Mucosa of rectum (tissue), 2 donors: ENCODE measurements at regions not wholly inside any gene's neighbourhood (a gene's known extent, or its start where the extent isn't known, plus 50 kb on each side); places are given as distances from the start of the nearest gene placed in this dataset.

ENCODE experiments used
- H3K27ac ChIP-seq, 2 donors: one replicate each; pipeline ENCODE4 v1.7.0; 2013; ENCODE audit warnings: inconsistent platforms in 2 of 2, low read depth in 2 of 2, low read length in 2 of 2
- H3K27me3 ChIP-seq, 2 donors: one replicate each; pipeline ENCODE4 v1.7.0; 2013; ENCODE audit warnings: low read length in 2 of 2; ENCODE audit not compliant: control insufficient read depth in 2 of 2, insufficient read depth in 2 of 2
- H3K36me3 ChIP-seq, 2 donors: one replicate each; pipeline ENCODE4 v1.7.0; 2013; ENCODE audit warnings: low read length in 2 of 2; ENCODE audit not compliant: control insufficient read depth in 2 of 2, insufficient read depth in 2 of 2
- H3K4me1 ChIP-seq, 2 donors: one replicate each; pipeline ENCODE4 v1.7.0; 2013; ENCODE audit warnings: low read length in 2 of 2, mild to moderate bottlenecking in 1 of 2; ENCODE audit not compliant: control insufficient read depth in 2 of 2, insufficient read depth in 2 of 2
- H3K4me3 ChIP-seq, 2 donors: one replicate each; pipeline ENCODE4 v1.7.0; 2013; ENCODE audit warnings: low read length in 2 of 2
- H3K9ac ChIP-seq, 2 donors: one replicate each; pipeline ENCODE4 v1.7.0; 2013; ENCODE audit warnings: low read length in 2 of 2, low read depth in 1 of 2, mild to moderate bottlenecking in 1 of 2
- H3K9me3 ChIP-seq, 2 donors: one replicate each; pipeline ENCODE4 v1.7.0; 2013; ENCODE audit warnings: low read length in 2 of 2; ENCODE audit not compliant: control insufficient read depth in 2 of 2
- donor health status: healthy.
- donor health status: Normal muscosa, but diverticular disease.

- H3K9me3 ChIP-seq = no peaks in the 10 kb centered on the region
- no peak overlapping the region for H3K27ac ChIP-seq
- no peak overlapping the region for H3K9ac ChIP-seq
- no peaks in the 10 kb centered on the region for H3K36me3 ChIP-seq
- no peak overlapping the region for H3K4me3 ChIP-seq
- no peaks in the 10 kb centered on the region for H3K27me3 ChIP-seq
- H3K4me1 ChIP-seq = no peaks in the 10 kb centered on the region
Observed at GRCh38 chr5:156182174-156182967, 144.6 kb upstream of the SGCD start.

GRCh38 chr5:156186760-156187159, 140.2 kb upstream of the SGCD start:
- Histone ChIP-seq H3K27me3 (no peaks in the 10 kb centered on the region), H3K9ac (no peak overlapping the region), H3K9me3 (no peaks in the 10 kb centered on the region), H3K27ac (no peak overlapping the region), H3K4me1 (no peaks in the 10 kb centered on the region), H3K36me3 (no peaks in the 10 kb centered on the region), H3K4me3 (no peak overlapping the region)

- no peaks in the 10 kb centered on the region for H3K9me3 ChIP-seq
- no peaks in the 10 kb centered on the region for H3K27me3 ChIP-seq
- no peak overlapping the region for H3K9ac ChIP-seq
- no peak overlapping the region for H3K4me3 ChIP-seq
- H3K4me1 ChIP-seq = no peaks in the 10 kb centered on the region
- no peak overlapping the region for H3K27ac ChIP-seq
- H3K36me3 ChIP-seq = no peaks in the 10 kb centered on the region
Observed at GRCh38 chr5:156188016-156188415, 138.9 kb upstream of the SGCD start.

- Histone ChIP-seq H3K9ac (no peak overlapping the region), H3K4me1 (no peaks in the 10 kb centered on the region), H3K36me3 (no peaks in the 10 kb centered on the region), H3K27me3 (no peaks in the 10 kb centered on the region), H3K27ac (no peak overlapping the region), H3K9me3 (no peaks in the 10 kb centered on the region), H3K4me3 (no peak overlapping the region)
Observed at GRCh38 chr5:156189628-156190027, 137.3 kb upstream of the SGCD start.

- H3K36me3 ChIP-seq = no peaks in the 10 kb centered on the region
- H3K4me3 ChIP-seq = no peak overlapping the region
- H3K9me3 ChIP-seq = no peaks in the 10 kb centered on the region
- no peak overlapping the region for H3K27ac ChIP-seq
- H3K4me1 ChIP-seq = no peaks in the 10 kb centered on the region
- H3K9ac ChIP-seq = no peak overlapping the region
- H3K27me3 ChIP-seq = no peaks in the 10 kb centered on the region
Observed at GRCh38 chr5:156191547-156191946, 135.4 kb upstream of the SGCD start.

GRCh38 chr5:156197042-156197635, 129.8 kb upstream of the SGCD start:
- Histone ChIP-seq H3K9me3 (no peaks in the 10 kb centered on the region), H3K4me1 (no peaks in the 10 kb centered on the region)

GRCh38 chr5:156199045-156199444, 127.9 kb upstream of the SGCD start:
- Histone ChIP-seq H3K36me3 (no peaks in the 10 kb centered on the region), H3K9me3 (no peaks in the 10 kb centered on the region), H3K27me3 (no peaks in the 10 kb centered on the region), H3K9ac (no peak overlapping the region), H3K4me3 (no peak overlapping the region), H3K27ac (no peak overlapping the region), H3K4me1 (no peaks in the 10 kb centered on the region)

More at GRCh38 chr5:156197042-156197635, 129.8 kb upstream of the SGCD start:
- no peaks in the 10 kb centered on the region for H3K27me3 ChIP-seq
- H3K4me3 ChIP-seq = no peak overlapping the region
- H3K9ac ChIP-seq = no peak overlapping the region
- H3K27ac ChIP-seq = no peak overlapping the region
- no peaks in the 10 kb centered on the region for H3K36me3 ChIP-seq

- no peaks in the 10 kb centered on the region for H3K36me3 ChIP-seq
- no peak overlapping the region for H3K27ac ChIP-seq
- H3K27me3 ChIP-seq = no peaks in the 10 kb centered on the region
- H3K9ac ChIP-seq = no peak overlapping the region
- no peaks in the 10 kb centered on the region for H3K9me3 ChIP-seq
- no peak overlapping the region for H3K4me3 ChIP-seq
- no peaks in the 10 kb centered on the region for H3K4me1 ChIP-seq
Observed at GRCh38 chr5:156200938-156201787, 125.8 kb upstream of the SGCD start.

GRCh38 chr5:156201788-156202403, 125.1 kb upstream of the SGCD start:
- Histone ChIP-seq H3K4me3 (no peak overlapping the region), H3K9ac (no peak overlapping the region), H3K27ac (no peak overlapping the region)

GRCh38 chr5:156208271-156208670, 118.7 kb upstream of the SGCD start:
- no peak overlapping the region for H3K9ac ChIP-seq
- H3K27ac ChIP-seq = no peak overlapping the region
- H3K4me1 ChIP-seq = no peaks in the 10 kb centered on the region

More at GRCh38 chr5:156201788-156202403, 125.1 kb upstream of the SGCD start:
- no peaks in the 10 kb centered on the region for H3K27me3 ChIP-seq
- no peaks in the 10 kb centered on the region for H3K36me3 ChIP-seq
- H3K4me1 ChIP-seq = no peaks in the 10 kb centered on the region
- no peaks in the 10 kb centered on the region for H3K9me3 ChIP-seq

More at GRCh38 chr5:156208271-156208670, 118.7 kb upstream of the SGCD start:
- no peaks in the 10 kb centered on the region for H3K9me3 ChIP-seq
- H3K4me3 ChIP-seq = no peak overlapping the region
- H3K27me3 ChIP-seq = no peaks in the 10 kb centered on the region
- H3K36me3 ChIP-seq = no peaks in the 10 kb centered on the region
